C4-2B (cell line): ENCODE measurements at regions not wholly inside any gene's neighbourhood (a gene's known extent, or its start where the extent isn't known, plus 50 kb on each side); places are given as distances from the start of the nearest gene placed in this dataset.

ENCODE experiments used
- ZFX ChIP-seq: fragments of 450-650 bp; IDR thresholded peaks from 2 replicates; pipeline ENCODE4 v1.6.1; 2017
- TF ChIP-seq, protein P1 (sequence below): fragments of 450-650 bp; conservative IDR thresholded peaks from 2 replicates; pipeline ENCODE4 v1.5.1; 2017; ENCODE audit warnings: mild to moderate bottlenecking

DNA sequence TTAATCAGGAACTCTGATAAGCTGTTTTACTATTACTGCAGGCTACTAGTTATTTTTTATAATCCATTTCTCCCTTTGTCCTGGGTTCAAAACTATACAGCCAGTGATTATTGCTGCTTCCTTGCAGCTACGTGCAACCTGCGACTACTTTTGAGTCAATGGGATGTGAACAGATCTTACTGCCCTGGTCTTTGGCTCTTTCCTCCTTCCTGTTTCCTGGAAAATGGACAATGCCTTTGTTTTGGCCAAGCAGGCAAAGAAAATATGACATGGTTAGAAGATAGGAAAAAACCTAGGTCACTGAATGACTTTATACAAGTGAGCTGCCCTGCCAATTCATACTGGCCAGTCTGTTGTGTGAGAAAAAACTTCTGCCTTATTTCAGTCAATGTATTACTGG, 201.2 kb upstream of the KLF12 start:
- TF ChIP-seq, protein P1, sequence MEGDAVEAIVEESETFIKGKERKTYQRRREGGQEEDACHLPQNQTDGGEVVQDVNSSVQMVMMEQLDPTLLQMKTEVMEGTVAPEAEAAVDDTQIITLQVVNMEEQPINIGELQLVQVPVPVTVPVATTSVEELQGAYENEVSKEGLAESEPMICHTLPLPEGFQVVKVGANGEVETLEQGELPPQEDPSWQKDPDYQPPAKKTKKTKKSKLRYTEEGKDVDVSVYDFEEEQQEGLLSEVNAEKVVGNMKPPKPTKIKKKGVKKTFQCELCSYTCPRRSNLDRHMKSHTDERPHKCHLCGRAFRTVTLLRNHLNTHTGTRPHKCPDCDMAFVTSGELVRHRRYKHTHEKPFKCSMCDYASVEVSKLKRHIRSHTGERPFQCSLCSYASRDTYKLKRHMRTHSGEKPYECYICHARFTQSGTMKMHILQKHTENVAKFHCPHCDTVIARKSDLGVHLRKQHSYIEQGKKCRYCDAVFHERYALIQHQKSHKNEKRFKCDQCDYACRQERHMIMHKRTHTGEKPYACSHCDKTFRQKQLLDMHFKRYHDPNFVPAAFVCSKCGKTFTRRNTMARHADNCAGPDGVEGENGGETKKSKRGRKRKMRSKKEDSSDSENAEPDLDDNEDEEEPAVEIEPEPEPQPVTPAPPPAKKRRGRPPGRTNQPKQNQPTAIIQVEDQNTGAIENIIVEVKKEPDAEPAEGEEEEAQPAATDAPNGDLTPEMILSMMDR = no peak
- TF ChIP-seq ZFX = no peak
